PC-9 (cell line): ENCODE measurements at regions not wholly inside any gene's neighbourhood (a gene's known extent, or its start where the extent isn't known, plus 50 kb on each side); places are given as distances from the start of the nearest gene placed in this dataset.

Experiments
- CTCF ChIP-seq: fragments of 200-600 bp; sonication (generic); conservative IDR thresholded peaks from 2 replicates; pipeline ENCODE4 v1.6.1; 2017; ENCODE audit warnings: mixed run types, antibody characterized with exemption, mild to moderate bottlenecking, moderate library complexity
- EZH2 ChIP-seq: fragments of 200-600 bp; sonication (generic); IDR thresholded peaks from 2 replicates; pipeline ENCODE4 v1.8.0; 2017; ENCODE audit warnings: antibody characterized with exemption, low read depth

DNA sequence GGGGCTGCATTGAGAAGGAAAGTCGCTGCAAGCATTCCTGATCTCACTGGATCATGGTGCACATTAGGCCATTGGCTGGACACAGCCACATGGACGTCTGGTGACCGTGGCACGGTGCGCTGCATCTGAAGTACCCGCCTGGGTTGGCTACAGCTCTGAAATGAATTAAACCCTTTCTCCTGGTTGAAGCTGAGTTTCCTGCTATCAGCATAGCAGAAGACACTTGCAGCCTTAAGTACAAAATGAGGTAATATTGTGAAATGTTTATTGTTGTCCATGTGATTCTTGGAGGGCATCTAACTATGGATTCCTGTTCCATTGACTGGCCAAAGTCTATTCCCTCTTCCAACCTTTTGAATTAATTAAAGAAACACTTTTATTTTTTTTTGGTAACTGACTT, 89.8 kb upstream of the ADTRP start:
- TF ChIP-seq CTCF = no peak
- TF ChIP-seq EZH2 = no peak
